ENCODE measurements at regions not wholly inside any gene's neighbourhood (a gene's known extent, or its start where the extent isn't known, plus 50 kb on each side); places are given as distances from the start of the nearest gene placed in this dataset.

DNA sequence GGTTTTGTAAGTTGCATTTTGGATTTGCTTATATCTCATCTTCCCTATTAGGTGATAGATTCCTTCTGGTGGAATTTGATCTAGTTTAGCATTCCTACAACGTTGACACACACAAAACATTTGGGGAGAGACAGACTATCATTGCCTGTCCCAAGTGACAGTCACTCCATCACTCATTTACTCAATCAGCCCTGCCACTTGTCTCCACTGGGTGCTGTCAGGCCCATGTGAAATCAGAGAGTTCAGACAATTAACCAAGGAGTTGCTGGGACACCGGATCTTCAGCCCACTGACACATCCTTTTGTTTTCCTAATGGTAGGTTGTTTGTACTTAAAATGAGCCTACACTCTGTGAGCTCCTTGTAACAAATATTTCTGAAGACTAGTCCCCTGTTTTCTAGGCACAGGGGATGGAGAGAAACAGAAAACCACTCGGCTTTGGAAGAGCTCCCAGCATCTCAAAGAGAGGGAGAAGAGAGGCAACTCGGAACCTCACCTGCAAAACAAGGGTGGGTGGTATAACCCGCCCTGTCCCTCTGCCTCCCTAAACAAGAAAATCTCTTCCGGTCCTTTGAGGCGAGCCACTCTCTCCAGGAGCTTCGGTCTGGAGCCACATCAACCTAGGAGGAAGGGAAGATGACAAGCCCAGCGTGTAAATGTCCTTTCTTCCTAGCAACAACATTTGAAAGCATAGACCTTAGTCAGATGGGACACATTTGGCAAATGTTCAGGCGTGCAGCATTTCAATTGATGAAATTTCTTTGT is 440.9 kb upstream of the KLF12 start (continued):
- TF ChIP-seq CBX5 (IDR thresholded peaks at IDR 0.05; ENCODE audit: low read depth, low read length) (no peak), BRCA1 (IDR thresholded peaks at IDR 0.05; ENCODE audit: low read depth, low read length) (no peak), HDAC6 (IDR thresholded peaks at IDR 0.05; ENCODE audit: low read depth, low read length) (no peak), PHF8 (conservative IDR thresholded peaks at IDR 0.05; ENCODE audit: low read depth, low read length) (no peak)
